GM19043 (cell line): ENCODE measurements at regions not wholly inside any gene's neighbourhood (a gene's known extent, or its start where the extent isn't known, plus 50 kb on each side); places are given as distances from the start of the nearest gene placed in this dataset.

ENCODE experiments used
- ATAC-seq: cut with Tn5 transposase; IDR thresholded peaks from one replicate; pipeline ENCODE4 v1.9.1; 2021; ENCODE audit warnings: low read depth; ENCODE audit not compliant: unreplicated experiment

GRCh38 chr11:37076866-37077265, 478.8 kb upstream of the RAG2 start:
- ATAC-seq: no peak

- ATAC-seq: no peak
Observed at GRCh38 chr11:37072538-37073055, 474.6 kb upstream of the RAG2 start.

GRCh38 chr11:37050311-37050710, 452.3 kb upstream of the RAG2 start:
- ATAC-seq: no peak

GRCh38 chr11:37040921-37041320, 442.9 kb upstream of the RAG2 start:
- no peak for ATAC-seq

- no peak for ATAC-seq
Observed at GRCh38 chr11:37038911-37039310, 440.9 kb upstream of the RAG2 start.

GRCh38 chr11:37026741-37027140, 428.7 kb upstream of the RAG2 start:
- ATAC-seq: no peak

GRCh38 chr11:37026326-37026725, 428.3 kb upstream of the RAG2 start:
- ATAC-seq: no peak

- no peak for ATAC-seq
Observed at GRCh38 chr11:37006563-37006962, 408.5 kb upstream of the RAG2 start.

GRCh38 chr11:37002831-37003230, 404.8 kb upstream of the RAG2 start:
- no peak for ATAC-seq

- ATAC-seq: no peak
Observed at GRCh38 chr11:36997656-36998055, 399.6 kb upstream of the RAG2 start.

- ATAC-seq: no peak
Observed at GRCh38 chr11:36996795-36997194, 398.8 kb upstream of the RAG2 start.

GRCh38 chr11:36994208-36994607, 396.2 kb upstream of the RAG2 start:
- ATAC-seq: no peak

- ATAC-seq: no peak
Observed at GRCh38 chr11:36988556-36988955, 390.5 kb upstream of the RAG2 start.

GRCh38 chr11:36985562-36985961, 387.5 kb upstream of the RAG2 start:
- no peak for ATAC-seq

GRCh38 chr11:36976741-36977140, 378.7 kb upstream of the RAG2 start:
- no peak for ATAC-seq

- ATAC-seq: no peak
Observed at GRCh38 chr11:36974771-36975170, 376.7 kb upstream of the RAG2 start.

GRCh38 chr11:36953976-36954375, 355.9 kb upstream of the RAG2 start:
- ATAC-seq: no peak

- no peak for ATAC-seq
Observed at GRCh38 chr11:36948460-36949127, 350.6 kb upstream of the RAG2 start.

GRCh38 chr11:36945384-36945783, 347.3 kb upstream of the RAG2 start:
- no peak for ATAC-seq

- no peak for ATAC-seq
Observed at GRCh38 chr11:36933481-36933880, 335.4 kb upstream of the RAG2 start.

GRCh38 chr11:36931139-36931538, 333.1 kb upstream of the RAG2 start:
- ATAC-seq: no peak

GRCh38 chr11:36930256-36930655, 332.2 kb upstream of the RAG2 start:
- ATAC-seq: no peak

GRCh38 chr11:36929401-36929800, 331.4 kb upstream of the RAG2 start:
- no peak for ATAC-seq
